A549 (cell line): ENCODE measurements at regions not wholly inside any gene's neighbourhood (a gene's known extent, or its start where the extent isn't known, plus 50 kb on each side); places are given as distances from the start of the nearest gene placed in this dataset.
A peak's percentile ranks its signal among the peaks of the same experiment; 100 is the strongest.

Experiments used
- ATAC-seq, 2 experiments: fragments of 200-7000 bp in 1 of 2; fragments of >200 bp in 1 of 2; cut with Nextera tagmentation in 1 of 2; cut with Tn5 transposase in 1 of 2; 3 replicates each; pipeline versions ENCODE4 v1.8.0 to v1.9.1; 2018 to 2020; ENCODE audit warnings: mild to moderate bottlenecking in 1 of 2, moderate library complexity in 1 of 2
- CTCF ChIA-PET: fragments of 300-600 bp; sonication (Branson Sonifier 250); formaldehyde crosslinking; extraction: SDS; loops from one replicate; lab custom pipeline; 2021; ENCODE audit warnings: antibody characterized with exemption, inconsistent platforms; lab: Yijun Ruan, JAX
- POLR2A ChIA-PET: fragments of 350-600 bp; formaldehyde crosslinking; extraction: SDS; loops from one replicate; lab custom pipeline; 2021; ENCODE audit warnings: antibody characterized with exemption, inconsistent platforms; lab: Yijun Ruan, JAX
- DNase-seq, 2 experiments: peaks; one replicate each; pipeline versions ENCODE4 v3.0.0 to v3.0.0-alpha.2; 2011 to 2016; ENCODE audit warnings: low read depth in 1 of 2, low spot score in 1 of 2
- FAIRE-seq: peaks from 2 replicates; lab custom pipeline; 2011; peaks lifted over from hg19 to GRCh38; lab: Jason Lieb, UNC
- H3K27ac ChIP-seq, 2 experiments: fragments of >200 bp; sonication (Bioruptor Twin); formaldehyde crosslinking; 3 replicates each; pipeline ENCODE4 v1.5.1; 2016 to 2017
- H3K4me1 ChIP-seq: fragments of >200 bp; sonication (Bioruptor Twin); formaldehyde crosslinking; 3 replicates; pipeline ENCODE4 v1.6.1; 2016
- H3K4me2 ChIP-seq: fragments of >200 bp; sonication (Bioruptor Twin); formaldehyde crosslinking; 3 replicates; pipeline ENCODE4 v1.6.1; 2016
- H3K4me3 ChIP-seq: fragments of >200 bp; sonication (Bioruptor Twin); formaldehyde crosslinking; 3 replicates; pipeline ENCODE4 v1.5.1; 2016
- H3K9me3 ChIP-seq: fragments of >200 bp; sonication (Bioruptor Twin); formaldehyde crosslinking; 3 replicates; pipeline ENCODE4 v1.6.1; 2016
- BHLHE40 ChIP-seq: IDR thresholded peaks from 2 replicates; pipeline ENCODE4 v1.6.1; 2012; ENCODE audit warnings: low read depth, low read length, inconsistent platforms
- CHD4 ChIP-seq: fragments of 200-600 bp; sonication (generic); IDR thresholded peaks from 2 replicates; pipeline ENCODE4 v1.6.1; 2016; ENCODE audit warnings: antibody characterized with exemption, mild to moderate bottlenecking, borderline replicate concordance
- EP300 ChIP-seq, 2 experiments: fragments of >200 bp; sonication (Bioruptor Twin); formaldehyde crosslinking; IDR thresholded peaks; 2 replicates in 1 of 2; 3 replicates in 1 of 2; pipeline ENCODE4 v1.6.1; 2016 to 2017
- ESRRA ChIP-seq: fragments of 150-350 bp; IDR thresholded peaks from 2 replicates; pipeline ENCODE4 v1.6.1; 2014; ENCODE audit warnings: mild to moderate bottlenecking, low read length, borderline replicate concordance
- FOXS1 ChIP-seq: fragments of 250-450 bp; sonication (Bioruptor Pico); IDR thresholded peaks from 2 replicates; pipeline ENCODE4 v1.5.0; 2020; ENCODE audit warnings: mild to moderate bottlenecking, moderate library complexity
- GATA3 ChIP-seq: IDR thresholded peaks from 2 replicates; pipeline ENCODE4 v1.6.1; 2012; ENCODE audit warnings: borderline replicate concordance
- HDAC2 ChIP-seq: fragments of 200-600 bp; sonication (generic); IDR thresholded peaks from 2 replicates; pipeline ENCODE4 v1.6.1; 2016
- HES2 ChIP-seq: fragments of >200 bp; sonication (Bioruptor Twin); formaldehyde crosslinking; IDR thresholded peaks from 2 replicates; pipeline ENCODE4 v1.6.1; 2016
- HEYL ChIP-seq: fragments of 250-450 bp; sonication (Bioruptor Pico); IDR thresholded peaks from 2 replicates; pipeline ENCODE4 v1.8.0; 2021; ENCODE audit warnings: mild to moderate bottlenecking, moderate library complexity
- HOXA7 ChIP-seq: fragments of 250-450 bp; sonication (Bioruptor Pico); IDR thresholded peaks from 2 replicates; pipeline ENCODE4 v1.5.0; 2020; ENCODE audit warnings: mild to moderate bottlenecking, moderate library complexity
- JUN ChIP-seq, 2 experiments: fragments of >200 bp; sonication (Bioruptor Twin); formaldehyde crosslinking; IDR thresholded peaks; 2 replicates in 1 of 2; 3 replicates in 1 of 2; pipeline ENCODE4 v1.6.1; 2016 to 2017
- MAFK ChIP-seq: fragments of 450-650 bp; IDR thresholded peaks from 2 replicates; pipeline ENCODE4 v1.6.1; 2014; ENCODE audit not compliant: partially characterized antibody
- MAX ChIP-seq: IDR thresholded peaks from 2 replicates; pipeline ENCODE4 v1.6.1; 2012
- MAZ ChIP-seq: fragments of 150-350 bp; IDR thresholded peaks from 2 replicates; pipeline ENCODE4 v1.6.1; 2014; ENCODE audit warnings: antibody characterized with exemption, low read depth, low read length, borderline replicate concordance
- MYC ChIP-seq: IDR thresholded peaks from 2 replicates; pipeline ENCODE4 v1.6.1; 2012; ENCODE audit warnings: mild to moderate bottlenecking, inconsistent platforms, low read length, improper control_type of control experiment, borderline replicate concordance
- NFE2L2 ChIP-seq: fragments of 150-350 bp; conservative IDR thresholded peaks from 2 replicates; pipeline ENCODE4 v1.6.1; 2014; ENCODE audit warnings: low read length
- NPAS2 ChIP-seq: fragments of 250-450 bp; sonication (Bioruptor Pico); IDR thresholded peaks from 2 replicates; pipeline ENCODE4 v1.8.0; 2022; ENCODE audit warnings: mild to moderate bottlenecking, moderate library complexity, borderline replicate concordance
- PBX3 ChIP-seq: IDR thresholded peaks from 2 replicates; pipeline ENCODE4 v1.6.1; 2012
- POLR2AphosphoS2 ChIP-seq: conservative IDR thresholded peaks from 2 replicates; pipeline ENCODE4 v1.6.1; 2012; ENCODE audit warnings: low read length, improper control_type of control experiment, inconsistent platforms
- RCOR1 ChIP-seq: fragments of 150-350 bp; IDR thresholded peaks from 2 replicates; pipeline ENCODE4 v1.6.1; 2014; ENCODE audit warnings: antibody characterized with exemption, low read length, low read depth
- RFX5 ChIP-seq: fragments of 450-650 bp; IDR thresholded peaks from 2 replicates; pipeline ENCODE4 v1.7.1; 2014; ENCODE audit warnings: antibody characterized with exemption, mild to moderate bottlenecking, moderate library complexity
- SMC3 ChIP-seq: fragments of >200 bp; sonication (Bioruptor Twin); formaldehyde crosslinking; IDR thresholded peaks from 3 replicates; pipeline ENCODE4 v1.6.1; 2018; ENCODE audit warnings: inconsistent platforms
- USF2 ChIP-seq: fragments of 450-650 bp; IDR thresholded peaks from 2 replicates; pipeline ENCODE4 v1.6.1; 2014; ENCODE audit warnings: antibody characterized with exemption
- ZC3H11A ChIP-seq: fragments of 450-650 bp; IDR thresholded peaks from 2 replicates; pipeline ENCODE4 v1.6.1; 2014; ENCODE audit warnings: antibody characterized with exemption, mild to moderate bottlenecking
- ZNF302 ChIP-seq: fragments of 250-450 bp; sonication (Bioruptor Pico); IDR thresholded peaks from 2 replicates; pipeline ENCODE4 v1.9.0; 2021; ENCODE audit warnings: inconsistent platforms, mild to moderate bottlenecking, moderate library complexity
- WGBS: methylation state at CpG from one replicate; pipeline ENCODE4 v1.1.6; 2017; ENCODE audit errors: missing lambda C conversion rate; 5-methylcytosine and 5-hydroxymethylcytosine counted together
- TF ChIP-seq, protein P1 (sequence below): fragments of >200 bp; sonication (Bioruptor Twin); formaldehyde crosslinking; IDR thresholded peaks from 3 replicates; pipeline ENCODE4 v1.5.1; 2016
- TF ChIP-seq, protein P2 (sequence below): fragments of 250-450 bp; sonication (Bioruptor Pico); IDR thresholded peaks from 2 replicates; pipeline ENCODE4 v1.5.0; 2021; ENCODE audit warnings: mild to moderate bottlenecking, moderate library complexity, borderline replicate concordance

GRCh38 chr1:115229016-115229415 is 109.0 kb downstream of the NGF start (continued):
- no peak for TF ChIP-seq PBX3
- no peak for TF ChIP-seq HDAC2
- no peak for TF ChIP-seq CHD4
- TF ChIP-seq HES2 = no peak
- TF ChIP-seq NFE2L2 = no peak
- TF ChIP-seq, protein P1, sequence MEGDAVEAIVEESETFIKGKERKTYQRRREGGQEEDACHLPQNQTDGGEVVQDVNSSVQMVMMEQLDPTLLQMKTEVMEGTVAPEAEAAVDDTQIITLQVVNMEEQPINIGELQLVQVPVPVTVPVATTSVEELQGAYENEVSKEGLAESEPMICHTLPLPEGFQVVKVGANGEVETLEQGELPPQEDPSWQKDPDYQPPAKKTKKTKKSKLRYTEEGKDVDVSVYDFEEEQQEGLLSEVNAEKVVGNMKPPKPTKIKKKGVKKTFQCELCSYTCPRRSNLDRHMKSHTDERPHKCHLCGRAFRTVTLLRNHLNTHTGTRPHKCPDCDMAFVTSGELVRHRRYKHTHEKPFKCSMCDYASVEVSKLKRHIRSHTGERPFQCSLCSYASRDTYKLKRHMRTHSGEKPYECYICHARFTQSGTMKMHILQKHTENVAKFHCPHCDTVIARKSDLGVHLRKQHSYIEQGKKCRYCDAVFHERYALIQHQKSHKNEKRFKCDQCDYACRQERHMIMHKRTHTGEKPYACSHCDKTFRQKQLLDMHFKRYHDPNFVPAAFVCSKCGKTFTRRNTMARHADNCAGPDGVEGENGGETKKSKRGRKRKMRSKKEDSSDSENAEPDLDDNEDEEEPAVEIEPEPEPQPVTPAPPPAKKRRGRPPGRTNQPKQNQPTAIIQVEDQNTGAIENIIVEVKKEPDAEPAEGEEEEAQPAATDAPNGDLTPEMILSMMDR = no peak
- no peak for TF ChIP-seq SMC3

- ChIA-PET POLR2A (no interaction called here), CTCF (interaction anchor here (0.5 to 1.2 kb wide), 2 partner anchors 23 to 151 kb away, joined by 3 to 5 read pairs; no protein-coding TSS in a partner anchor)
- 29% methylated on average over 4 of the region's 4 CpGs for WGBS
- H3K4me1 ChIP-seq = peaks cover 22% of the 10 kb centered on the region
- FAIRE-seq (no peak), DNase-seq (no peak), ATAC-seq (no peak)
- peak overlapping the region; percentile 14; the same call in 2 of the 3 replicates for H3K4me2 ChIP-seq
- no peaks in the 10 kb centered on the region for H3K9me3 ChIP-seq
- TF ChIP-seq GATA3 (no peak), ZNF302 (no peak), RFX5 (no peak), EP300 (IDR thresholded peaks at IDR 0.05) (no peak), MYC (no peak), NPAS2 (CRISPR knock-in tag) (no peak)
- TF ChIP-seq, protein P1 = no peak
- TF ChIP-seq, all 56 proteins: peak for 0
- H3K27ac ChIP-seq = peak overlapping the region in 1 of 2 experiments; percentile 37; a peak in 1 of 6 replicates
- no peak overlapping the region for H3K4me3 ChIP-seq
Observed at GRCh38 chr1:115228191-115228590, 109.9 kb downstream of the NGF start.

DNA sequence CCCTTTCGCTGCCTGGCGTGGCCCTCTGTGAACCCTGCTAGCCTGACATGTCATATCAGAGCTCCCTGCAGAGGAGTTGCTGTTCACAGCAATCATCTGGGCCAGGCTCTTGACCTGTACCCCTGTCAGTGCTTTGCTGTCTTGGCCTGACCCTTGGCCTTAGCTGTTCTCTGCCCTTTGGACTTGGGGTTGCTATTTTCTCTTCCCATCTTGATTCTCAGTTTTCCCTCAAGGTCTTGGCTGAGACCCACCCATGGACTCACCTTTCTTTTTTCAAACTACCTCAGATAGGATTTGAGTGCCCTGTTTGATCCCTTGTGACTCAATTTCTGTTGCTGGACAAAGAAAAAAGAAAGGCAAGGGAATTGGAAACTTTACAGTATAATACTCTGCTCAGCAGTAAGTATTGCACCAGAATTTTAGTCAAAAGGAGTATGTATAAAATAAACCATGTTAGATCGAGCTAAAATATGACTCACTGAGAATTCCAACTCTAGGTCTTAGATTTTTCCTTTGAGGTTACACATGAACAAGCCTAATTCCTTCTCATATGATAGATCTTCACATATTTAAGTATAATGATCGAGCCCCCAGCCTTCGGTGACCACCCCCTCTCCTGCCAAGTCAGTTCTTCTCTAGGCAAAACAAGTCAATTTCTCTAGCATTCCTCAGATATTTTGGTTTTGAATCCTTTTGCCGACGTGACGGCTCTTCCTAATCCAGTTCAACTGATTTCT is 110.5 kb downstream of the NGF start:
- ATAC-seq (no peak), DNase-seq (no peak), FAIRE-seq (no peak)
- Histone ChIP-seq H3K9me3 (no peaks in the 10 kb centered on the region), H3K4me1 (peaks cover 22% of the 10 kb centered on the region)
- no peak for TF ChIP-seq SMC3
- TF ChIP-seq MAZ = no peak
- TF ChIP-seq HEYL = no peak
- TF ChIP-seq FOXS1 (CRISPR knock-in tag) = no peak
- no peak for TF ChIP-seq ZC3H11A
- no peak for TF ChIP-seq JUN (IDR thresholded peaks at IDR 0.05)
- TF ChIP-seq CHD4 = no peak
- TF ChIP-seq USF2 = no peak
- TF ChIP-seq, protein P2, sequence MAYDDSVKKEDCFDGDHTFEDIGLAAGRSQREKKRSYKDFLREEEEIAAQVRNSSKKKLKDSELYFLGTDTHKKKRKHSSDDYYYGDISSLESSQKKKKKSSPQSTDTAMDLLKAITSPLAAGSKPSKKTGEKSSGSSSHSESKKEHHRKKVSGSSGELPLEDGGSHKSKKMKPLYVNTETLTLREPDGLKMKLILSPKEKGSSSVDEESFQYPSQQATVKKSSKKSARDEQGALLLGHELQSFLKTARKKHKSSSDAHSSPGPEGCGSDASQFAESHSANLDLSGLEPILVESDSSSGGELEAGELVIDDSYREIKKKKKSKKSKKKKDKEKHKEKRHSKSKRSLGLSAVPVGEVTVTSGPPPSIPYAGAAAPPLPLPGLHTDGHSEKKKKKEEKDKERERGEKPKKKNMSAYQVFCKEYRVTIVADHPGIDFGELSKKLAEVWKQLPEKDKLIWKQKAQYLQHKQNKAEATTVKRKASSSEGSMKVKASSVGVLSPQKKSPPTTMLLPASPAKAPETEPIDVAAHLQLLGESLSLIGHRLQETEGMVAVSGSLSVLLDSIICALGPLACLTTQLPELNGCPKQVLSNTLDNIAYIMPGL (CRISPR knock-in tag) = no peak
- TF ChIP-seq MAX = no peak
- no peak for TF ChIP-seq ESRRA
- no peak for TF ChIP-seq POLR2AphosphoS2
- no peak for TF ChIP-seq RCOR1
- TF ChIP-seq MAFK = no peak
- no peak for TF ChIP-seq HOXA7 (CRISPR knock-in tag)
- TF ChIP-seq BHLHE40 = no peak
- TF ChIP-seq, all 56 proteins: peak for 0
- Histone ChIP-seq H3K27ac (peak overlapping the region in 1 of 2 experiments; percentile 37; a peak in 1 of 6 replicates), H3K4me3 (no peak overlapping the region), H3K4me2 (no peak overlapping the region)
- ChIA-PET CTCF (interaction anchor here (1.2 kb wide), 1 partner anchor 24 kb away, joined by 3 read pairs; no protein-coding TSS in a partner anchor), POLR2A (no interaction called here)
- WGBS = 71% methylated on average over 8 of the region's 8 CpGs
